ENCODE measurements at regions not wholly inside any gene's neighbourhood (a gene's known extent, or its start where the extent isn't known, plus 50 kb on each side); places are given as distances from the start of the nearest gene placed in this dataset.

GRCh38 chr6:163816441-163816840, 401.9 kb downstream of the QKI start:
- no peak for DNase-seq (ENCODE audit: low read depth)

GRCh38 chr6:163815796-163816195, 401.3 kb downstream of the QKI start:
- no peak for DNase-seq (ENCODE audit: low read depth)

GRCh38 chr6:163814494-163815364, 400.2 kb downstream of the QKI start:
- DNase-seq (ENCODE audit: low read depth), result peak; percentile 73

GRCh38 chr6:163813979-163814493, 399.5 kb downstream of the QKI start:
- no peak for DNase-seq (ENCODE audit: low read depth)

- DNase-seq (ENCODE audit: low read depth), result no peak
Measured at GRCh38 chr6:163811317-163811716, 396.8 kb downstream of the QKI start.

- DNase-seq (ENCODE audit: low read depth), result no peak
Measured at GRCh38 chr6:163809364-163809763, 394.8 kb downstream of the QKI start.

- no peak for DNase-seq (ENCODE audit: low read depth)
Measured at GRCh38 chr6:163808871-163809270, 394.4 kb downstream of the QKI start.

GRCh38 chr6:163808231-163808630, 393.7 kb downstream of the QKI start:
- DNase-seq (ENCODE audit: low read depth), result no peak

- DNase-seq (ENCODE audit: low read depth), result no peak
Measured at GRCh38 chr6:163806755-163807499, 392.4 kb downstream of the QKI start.

GRCh38 chr6:163804991-163805390, 390.5 kb downstream of the QKI start:
- no peak for DNase-seq (ENCODE audit: low read depth)

GRCh38 chr6:163802267-163802666, 387.7 kb downstream of the QKI start:
- DNase-seq (ENCODE audit: low read depth), result no peak

GRCh38 chr6:163797296-163797845, 382.9 kb downstream of the QKI start:
- DNase-seq (ENCODE audit: low read depth), result no peak

GRCh38 chr6:163793011-163793983, 378.8 kb downstream of the QKI start:
- no peak for DNase-seq (ENCODE audit: low read depth)

- DNase-seq (ENCODE audit: low read depth), result peak; percentile 94
Measured at GRCh38 chr6:163790266-163790840, 375.8 kb downstream of the QKI start.

GRCh38 chr6:163789199-163789810, 374.8 kb downstream of the QKI start:
- no peak for DNase-seq (ENCODE audit: low read depth)

- DNase-seq (ENCODE audit: low read depth), result no peak
Measured at GRCh38 chr6:163786995-163787671, 372.6 kb downstream of the QKI start.

GRCh38 chr6:163782436-163783003, 368.0 kb downstream of the QKI start:
- DNase-seq (ENCODE audit: low read depth), result no peak

GRCh38 chr6:163780994-163781393, 366.5 kb downstream of the QKI start:
- peak; percentile 45 for DNase-seq (ENCODE audit: low read depth)

GRCh38 chr6:163779727-163780284, 365.3 kb downstream of the QKI start:
- DNase-seq (ENCODE audit: low read depth), result no peak

All from forelimb muscle (tissue), 1 donor.